Retinal pigment epithelial cell (primary cell): ENCODE measurements at regions not wholly inside any gene's neighbourhood (a gene's known extent, or its start where the extent isn't known, plus 50 kb on each side); places are given as distances from the start of the nearest gene placed in this dataset.
A peak's percentile ranks its signal among the peaks of the same experiment; 100 is the strongest.

ENCODE experiments used
- DNase-seq: peaks from one replicate; pipeline ENCODE4 v3.0.0-alpha.2; 2010; ENCODE audit warnings: low read depth
- H3K4me3 ChIP-seq: 2 replicates; pipeline ENCODE4 v1.5.1; 2011; ENCODE audit warnings: mild to moderate bottlenecking, low read length, control low read depth, moderate library complexity
- TF ChIP-seq, protein P1 (sequence below): conservative IDR thresholded peaks from 2 replicates; pipeline ENCODE4 v1.5.1; 2011; ENCODE audit warnings: low read depth, low read length, control low read depth, inconsistent platforms

GRCh38 chr13:107854880-107855279 is 360.5 kb downstream of the LIG4 start:
- no peak overlapping the region for H3K4me3 ChIP-seq
- DNase-seq, result no peak
- TF ChIP-seq, protein P1, sequence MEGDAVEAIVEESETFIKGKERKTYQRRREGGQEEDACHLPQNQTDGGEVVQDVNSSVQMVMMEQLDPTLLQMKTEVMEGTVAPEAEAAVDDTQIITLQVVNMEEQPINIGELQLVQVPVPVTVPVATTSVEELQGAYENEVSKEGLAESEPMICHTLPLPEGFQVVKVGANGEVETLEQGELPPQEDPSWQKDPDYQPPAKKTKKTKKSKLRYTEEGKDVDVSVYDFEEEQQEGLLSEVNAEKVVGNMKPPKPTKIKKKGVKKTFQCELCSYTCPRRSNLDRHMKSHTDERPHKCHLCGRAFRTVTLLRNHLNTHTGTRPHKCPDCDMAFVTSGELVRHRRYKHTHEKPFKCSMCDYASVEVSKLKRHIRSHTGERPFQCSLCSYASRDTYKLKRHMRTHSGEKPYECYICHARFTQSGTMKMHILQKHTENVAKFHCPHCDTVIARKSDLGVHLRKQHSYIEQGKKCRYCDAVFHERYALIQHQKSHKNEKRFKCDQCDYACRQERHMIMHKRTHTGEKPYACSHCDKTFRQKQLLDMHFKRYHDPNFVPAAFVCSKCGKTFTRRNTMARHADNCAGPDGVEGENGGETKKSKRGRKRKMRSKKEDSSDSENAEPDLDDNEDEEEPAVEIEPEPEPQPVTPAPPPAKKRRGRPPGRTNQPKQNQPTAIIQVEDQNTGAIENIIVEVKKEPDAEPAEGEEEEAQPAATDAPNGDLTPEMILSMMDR, result no peak

GRCh38 chr13:107852072-107852471 is 363.3 kb downstream of the LIG4 start:
- H3K4me3 ChIP-seq, result no peak overlapping the region
- no peak for DNase-seq
- TF ChIP-seq, protein P1, result no peak

- TF ChIP-seq, protein P1, result no peak
- H3K4me3 ChIP-seq, result no peak overlapping the region
- no peak for DNase-seq
Observed at GRCh38 chr13:107851670-107852069, 363.7 kb downstream of the LIG4 start.

GRCh38 chr13:107847406-107847805 is 367.9 kb downstream of the LIG4 start:
- no peak for DNase-seq
- no peak overlapping the region for H3K4me3 ChIP-seq
- TF ChIP-seq, protein P1, result no peak

DNA sequence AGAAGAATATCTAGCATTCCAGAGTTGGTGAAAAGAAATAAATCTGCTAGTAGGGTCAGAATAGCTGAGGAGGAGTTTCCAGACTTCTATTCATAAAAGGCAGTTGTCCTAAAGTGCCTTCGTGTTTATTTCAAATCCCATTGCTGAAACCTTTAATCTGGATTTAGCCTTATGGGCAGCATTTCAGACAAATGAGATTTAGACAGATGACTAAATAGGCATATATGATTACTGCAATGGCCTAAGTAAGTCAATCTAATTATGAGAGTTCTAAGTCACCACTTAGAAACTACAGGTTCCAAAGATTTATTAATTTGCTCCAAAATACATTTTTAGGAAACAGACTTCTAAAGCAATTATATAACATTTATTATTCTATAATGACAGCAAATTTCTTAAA is 368.7 kb downstream of the LIG4 start:
- DNase-seq, result peak; percentile 81
- TF ChIP-seq, protein P1, result no peak
- no peak overlapping the region for H3K4me3 ChIP-seq

DNA sequence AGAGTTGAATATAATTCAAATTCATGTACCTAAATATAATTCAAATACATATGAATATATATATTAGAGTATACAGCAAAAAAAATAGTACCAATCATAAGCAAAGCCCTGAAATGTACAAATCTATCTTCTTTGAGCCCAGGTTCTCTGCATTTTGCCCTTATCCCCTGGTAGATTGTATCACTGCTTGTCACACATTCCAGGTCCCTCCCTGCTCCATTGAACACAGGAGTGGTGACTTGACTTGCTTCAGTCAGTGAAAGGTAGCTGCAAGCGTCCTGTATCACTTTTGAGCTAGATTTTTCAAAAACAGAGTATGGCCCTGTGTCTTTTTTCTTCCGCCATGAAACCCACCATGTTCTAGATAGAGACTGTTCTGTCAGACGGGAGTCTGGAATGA is 369.4 kb downstream of the LIG4 start:
- TF ChIP-seq, protein P1, result no peak
- H3K4me3 ChIP-seq, result no peak overlapping the region
- DNase-seq, result no peak

- TF ChIP-seq, protein P1, result no peak
- no peak overlapping the region for H3K4me3 ChIP-seq
- DNase-seq, result no peak
Observed at GRCh38 chr13:107843681-107844080, 371.7 kb downstream of the LIG4 start.
